GM12891 (cell line): ENCODE measurements at regions not wholly inside any gene's neighbourhood (a gene's known extent, or its start where the extent isn't known, plus 50 kb on each side); places are given as distances from the start of the nearest gene placed in this dataset.

ENCODE experiments used
- DNase-seq: peaks from one replicate; pipeline ENCODE4 v3.0.0; 2011; ENCODE audit warnings: low spot score; ENCODE audit not compliant: insufficient read length
- FAIRE-seq: peaks from 2 replicates; lab custom pipeline; 2011; peaks lifted over from hg19 to GRCh38; lab: Jason Lieb, UNC
- PAX5 ChIP-seq: IDR thresholded peaks from 2 replicates; pipeline ENCODE4 v1.6.1; 2011; ENCODE audit warnings: low read length, moderate library complexity, mild to moderate bottlenecking; ENCODE audit not compliant: insufficient read depth, severe bottlenecking
- POLR2A ChIP-seq: IDR thresholded peaks from 2 replicates; pipeline ENCODE4 v1.6.1; 2011; ENCODE audit warnings: low read depth, low read length, control low read depth
- POLR2AphosphoS5 ChIP-seq: IDR thresholded peaks from 2 replicates; pipeline ENCODE4 v1.6.1; 2011; ENCODE audit warnings: low read depth, low read length, control low read depth
- POU2F2 ChIP-seq: IDR thresholded peaks from 2 replicates; pipeline ENCODE4 v1.6.1; 2011; ENCODE audit warnings: low read depth, mild to moderate bottlenecking, control low read depth, low read length, moderate library complexity
- SPI1 ChIP-seq: IDR thresholded peaks from 2 replicates; pipeline ENCODE4 v1.6.1; 2011; ENCODE audit warnings: low read depth, low read length, control low read depth
- TAF1 ChIP-seq: IDR thresholded peaks from 2 replicates; pipeline ENCODE4 v1.6.1; 2011; ENCODE audit warnings: low read depth, low read length, control low read depth

DNA sequence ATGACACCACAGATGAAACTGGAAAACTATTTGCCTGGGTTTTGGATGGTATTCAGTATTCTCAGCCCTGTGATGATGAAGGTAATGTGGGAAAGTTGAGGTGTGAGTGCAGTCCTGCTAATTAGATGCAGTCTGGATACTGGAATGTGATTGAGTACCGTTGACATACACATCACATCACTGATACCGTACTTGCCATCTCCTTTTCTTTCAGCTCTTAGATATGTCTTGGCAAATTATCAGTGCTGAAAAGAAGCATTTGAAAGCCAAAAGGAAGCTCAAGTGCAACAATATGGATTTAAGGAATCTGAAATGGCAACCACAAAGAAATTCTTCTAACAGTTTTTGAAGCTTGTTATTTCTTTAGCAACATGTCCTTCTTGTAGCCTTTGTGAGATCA lies 381.4 kb upstream of the TGFBR2 start:
- no peak for TF ChIP-seq POLR2A
- TF ChIP-seq SPI1 = no peak
- no peak for TF ChIP-seq POU2F2
- TF ChIP-seq TAF1 = no peak
- no peak for TF ChIP-seq PAX5
- no peak for TF ChIP-seq POLR2AphosphoS5
- no peak for FAIRE-seq
- DNase-seq = no peak

DNA sequence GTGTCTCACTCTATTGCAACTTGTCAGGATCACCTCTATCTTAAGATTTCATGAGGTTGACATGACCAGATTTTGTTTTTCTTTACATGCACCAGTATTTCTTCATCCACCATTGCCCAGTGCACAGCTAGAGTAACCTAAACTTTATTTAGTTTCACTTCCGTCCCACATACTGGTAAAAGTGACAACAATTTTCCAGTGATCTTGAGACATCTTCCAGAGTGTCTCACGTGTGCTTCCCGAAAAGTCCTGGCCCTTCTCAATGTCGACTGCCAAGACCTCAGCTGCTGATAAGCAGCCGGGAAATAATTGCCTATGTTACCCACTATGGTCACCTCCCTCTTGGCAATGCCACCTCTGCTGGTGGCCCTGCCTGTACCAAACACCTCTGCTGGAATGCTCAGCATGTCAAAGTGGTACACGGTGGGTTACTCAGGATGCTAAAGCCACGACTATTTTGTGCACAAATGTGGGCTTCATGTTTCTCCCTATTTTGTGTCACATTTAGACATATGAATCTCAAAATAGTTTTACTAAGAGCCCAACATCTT lies 379.7 kb upstream of the TGFBR2 start:
- DNase-seq (no peak), FAIRE-seq (no peak)
- no peak for TF ChIP-seq POU2F2
- no peak for TF ChIP-seq TAF1
- no peak for TF ChIP-seq SPI1
- TF ChIP-seq POLR2AphosphoS5 = no peak
- no peak for TF ChIP-seq POLR2A

DNA sequence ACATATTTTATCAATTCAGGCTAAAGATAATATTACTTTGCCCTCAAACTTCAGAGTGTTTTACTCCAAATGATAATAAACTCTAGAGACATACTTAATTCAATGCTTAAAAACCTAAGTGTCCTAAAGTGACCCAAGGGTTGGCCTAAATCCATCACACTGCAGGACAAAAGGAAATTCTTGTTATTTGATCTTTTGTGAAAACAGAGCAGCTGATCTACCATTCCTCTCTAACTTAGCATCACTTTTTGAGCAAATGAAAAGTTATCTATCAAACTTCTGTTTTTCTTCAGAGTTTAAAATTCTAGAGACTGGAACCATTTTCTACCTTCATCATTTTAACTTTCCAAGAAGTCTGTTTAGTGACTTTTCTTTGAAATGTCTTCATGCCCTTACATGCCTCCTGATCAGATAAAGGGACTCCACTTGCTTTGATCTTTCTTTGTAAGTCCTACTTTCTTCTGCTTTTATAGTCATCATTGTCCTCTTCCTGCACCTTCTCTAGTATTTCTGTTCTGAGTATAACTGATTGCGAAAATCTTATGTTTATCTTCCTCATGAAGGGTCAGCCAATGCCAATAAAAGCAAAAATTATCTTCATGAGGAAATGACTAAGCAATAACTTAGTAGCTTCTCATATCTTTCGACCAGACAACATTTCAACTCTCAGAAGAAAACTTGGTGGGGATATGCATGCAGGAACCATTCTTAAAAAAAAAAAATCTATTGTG lies 378.7 kb upstream of the TGFBR2 start:
- no peak for FAIRE-seq
- TF ChIP-seq TAF1 = no peak
- no peak for TF ChIP-seq PAX5
- TF ChIP-seq POU2F2 = no peak
- TF ChIP-seq POLR2AphosphoS5 = no peak
- no peak for TF ChIP-seq POLR2A
- no peak for TF ChIP-seq SPI1

DNA sequence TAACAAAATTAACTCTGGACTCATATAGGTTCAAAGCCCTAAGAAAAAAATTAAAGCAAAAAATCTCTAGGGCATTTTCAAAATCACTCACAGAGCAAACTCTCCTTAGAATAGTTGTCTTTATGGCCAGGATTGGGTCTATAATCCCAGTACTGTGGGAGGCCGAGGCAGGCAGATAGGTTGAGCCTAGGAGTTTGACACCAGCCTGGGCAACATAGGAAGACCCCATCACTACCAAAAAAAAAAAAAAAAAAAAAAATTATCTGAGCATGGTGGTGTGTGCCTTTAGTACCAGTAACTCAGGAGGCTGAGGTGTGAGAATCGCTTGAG lies 378.1 kb upstream of the TGFBR2 start:
- TF ChIP-seq PAX5 = no peak
- TF ChIP-seq POLR2AphosphoS5 = no peak
- no peak for TF ChIP-seq POLR2A
- no peak for TF ChIP-seq POU2F2
- no peak for TF ChIP-seq SPI1
- TF ChIP-seq TAF1 = no peak
- FAIRE-seq (no peak), DNase-seq (no peak)

More for the DNA sequence above, 378.7 kb upstream of the TGFBR2 start:
- no peak for DNase-seq

DNA sequence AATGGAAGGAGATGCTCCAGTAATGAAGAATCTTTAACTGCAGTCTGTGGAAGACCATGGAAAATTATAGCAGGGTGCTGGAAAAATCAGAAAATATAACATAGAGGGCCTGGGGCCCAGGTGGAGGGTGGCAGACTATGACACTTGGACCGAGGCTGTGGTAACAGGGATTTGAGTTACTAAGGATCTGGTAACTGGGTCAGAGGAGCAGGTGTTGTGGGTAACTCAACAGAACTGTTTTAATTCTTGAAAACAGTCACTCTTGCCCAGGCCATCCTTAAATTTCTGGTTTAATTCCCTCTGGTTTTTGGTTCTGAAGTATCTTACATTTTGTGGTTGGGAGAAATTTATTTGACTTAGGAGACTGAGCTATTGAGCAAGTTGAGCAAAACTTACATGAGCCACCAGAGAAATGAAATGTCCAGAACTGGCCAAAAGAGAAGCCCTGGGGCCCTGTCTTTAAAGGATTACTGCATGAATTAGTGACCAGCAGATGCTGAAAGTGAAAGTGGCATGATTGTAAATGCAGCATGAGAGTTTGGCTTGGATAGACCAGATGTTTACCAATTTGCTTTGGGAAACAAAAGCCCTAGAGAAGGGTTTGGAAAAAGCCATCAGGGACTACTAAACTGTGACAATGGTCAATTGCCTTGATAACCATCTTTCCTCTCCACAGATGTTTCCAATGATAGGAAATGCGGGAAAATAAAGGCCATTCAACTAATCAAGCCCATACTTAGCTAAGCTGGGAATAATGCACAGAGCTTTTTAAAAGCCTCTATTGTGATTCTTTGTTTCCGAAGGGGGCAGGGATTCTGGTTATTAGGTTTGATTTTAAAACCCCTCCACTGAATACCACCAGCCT lies 374.9 kb upstream of the TGFBR2 start:
- no peak for FAIRE-seq
- DNase-seq = no peak
- no peak for TF ChIP-seq SPI1
- TF ChIP-seq TAF1 = no peak
- no peak for TF ChIP-seq POU2F2
- no peak for TF ChIP-seq POLR2AphosphoS5
- TF ChIP-seq POLR2A = no peak
- no peak for TF ChIP-seq PAX5

DNA sequence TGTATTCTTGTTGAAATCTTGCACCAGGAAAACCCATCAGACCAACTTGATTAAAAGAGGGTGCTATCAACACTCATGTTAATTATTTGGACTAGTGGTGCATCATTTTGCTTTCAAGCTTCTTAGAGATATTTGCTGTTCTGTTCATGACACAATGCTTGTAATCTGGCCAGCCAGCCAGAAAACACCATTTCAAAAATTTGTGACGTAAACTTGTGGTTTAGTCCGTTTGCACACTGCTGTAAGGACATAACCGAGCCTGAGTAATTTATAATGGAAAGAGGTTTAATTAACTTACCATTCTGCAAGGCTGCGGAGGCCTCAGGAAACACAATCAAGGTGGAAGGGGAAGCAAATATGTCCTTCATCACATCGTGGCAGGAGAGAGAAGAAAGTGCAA lies 374.3 kb upstream of the TGFBR2 start:
- TF ChIP-seq TAF1 (no peak), POLR2AphosphoS5 (no peak), SPI1 (no peak), POLR2A (no peak), PAX5 (no peak), POU2F2 (no peak)
- FAIRE-seq (no peak), DNase-seq (no peak)

DNA sequence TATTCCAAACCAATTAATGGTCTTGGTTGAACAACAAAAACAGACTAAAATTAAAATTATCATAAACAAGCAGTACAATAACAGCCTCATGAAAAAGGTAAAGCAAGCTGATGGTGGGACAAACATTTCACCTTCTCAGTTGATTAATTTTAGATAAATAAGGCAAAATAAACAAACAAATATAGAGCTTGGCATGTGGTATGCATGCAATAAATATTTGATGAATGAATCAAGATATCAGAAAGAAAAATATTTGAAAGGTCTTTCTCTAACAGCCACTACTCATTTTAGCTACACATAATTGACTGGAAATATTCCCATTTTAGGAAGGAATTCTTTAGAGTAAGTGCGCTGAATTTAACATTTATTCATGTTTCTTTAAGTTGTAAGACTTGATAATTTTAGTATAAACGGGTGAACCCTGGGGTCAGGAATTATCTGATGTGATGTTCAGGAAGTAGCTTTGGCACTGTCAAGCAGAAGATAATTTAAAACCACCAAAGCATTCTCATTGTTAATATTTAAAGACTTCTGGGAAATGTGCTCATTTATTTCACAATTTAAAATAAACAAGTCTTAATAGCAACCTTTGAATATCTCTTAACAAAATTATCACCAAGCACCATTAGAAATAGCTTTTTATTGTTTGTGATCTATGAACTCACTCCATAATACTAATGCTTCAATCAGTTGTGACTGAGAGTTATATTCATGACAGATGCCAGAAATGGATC lies 372.3 kb upstream of the TGFBR2 start:
- no peak for TF ChIP-seq PAX5
- DNase-seq = no peak
- no peak for FAIRE-seq

DNA sequence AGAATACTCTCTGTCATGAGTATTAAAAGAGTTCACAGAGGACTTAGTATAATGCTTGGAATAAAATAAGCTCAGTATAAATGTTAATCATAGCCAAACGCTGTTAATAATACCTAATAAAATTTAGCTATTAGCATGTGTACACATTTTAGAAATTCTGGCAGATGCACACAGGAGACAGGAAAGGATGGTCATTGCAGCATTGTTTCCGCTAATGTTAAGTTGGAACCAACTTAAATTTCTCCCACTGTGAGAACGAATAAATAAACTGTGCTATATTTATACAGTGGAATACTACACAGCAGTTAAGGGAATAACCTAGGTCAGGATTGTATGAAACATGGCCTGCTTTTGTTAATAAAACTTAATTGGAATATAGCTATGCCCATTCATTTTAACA lies 370.4 kb upstream of the TGFBR2 start:
- no peak for TF ChIP-seq POU2F2
- no peak for TF ChIP-seq PAX5
- TF ChIP-seq POLR2AphosphoS5 = no peak
- no peak for TF ChIP-seq TAF1
- no peak for TF ChIP-seq POLR2A
- TF ChIP-seq SPI1 = no peak
- DNase-seq = no peak
- FAIRE-seq = no peak

DNA sequence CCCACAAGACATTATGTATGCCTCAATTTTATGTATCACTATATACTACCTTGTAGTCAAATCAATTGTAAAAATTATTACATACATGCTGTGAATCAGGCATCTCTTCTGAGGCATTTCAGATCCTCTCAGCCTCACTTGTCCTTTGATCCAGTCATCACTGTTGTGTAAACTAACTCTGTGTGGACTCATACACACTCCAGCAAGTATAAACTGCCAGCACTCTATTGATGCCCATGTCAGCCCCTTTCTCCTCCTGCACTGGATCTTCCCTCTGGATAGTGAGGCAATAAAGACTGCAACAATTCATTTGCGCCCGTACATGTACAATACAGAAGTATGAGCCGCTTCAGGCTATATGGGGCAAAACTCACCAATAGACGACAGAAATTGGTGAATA lies 364.7 kb upstream of the TGFBR2 start:
- no peak for FAIRE-seq
- DNase-seq = no peak
- TF ChIP-seq POLR2A (no peak), TAF1 (no peak), POLR2AphosphoS5 (no peak), SPI1 (no peak)
